NCI-H510A treated with DMSO at 0.1 percent for 48 hours (cell line): ENCODE measurements at regions not wholly inside any gene's neighbourhood (a gene's known extent, or its start where the extent isn't known, plus 50 kb on each side); places are given as distances from the start of the nearest gene placed in this dataset.
"Not testable (repeated sequence)": the region's sequence is repeated elsewhere in the genome, so short reads cannot be mapped to it uniquely, and the experiment has no call there.

Experiments
- DNase-seq: peaks from one replicate; lab custom pipeline; 2025; lab: John Stamatoyannopoulos, UW

DNA sequence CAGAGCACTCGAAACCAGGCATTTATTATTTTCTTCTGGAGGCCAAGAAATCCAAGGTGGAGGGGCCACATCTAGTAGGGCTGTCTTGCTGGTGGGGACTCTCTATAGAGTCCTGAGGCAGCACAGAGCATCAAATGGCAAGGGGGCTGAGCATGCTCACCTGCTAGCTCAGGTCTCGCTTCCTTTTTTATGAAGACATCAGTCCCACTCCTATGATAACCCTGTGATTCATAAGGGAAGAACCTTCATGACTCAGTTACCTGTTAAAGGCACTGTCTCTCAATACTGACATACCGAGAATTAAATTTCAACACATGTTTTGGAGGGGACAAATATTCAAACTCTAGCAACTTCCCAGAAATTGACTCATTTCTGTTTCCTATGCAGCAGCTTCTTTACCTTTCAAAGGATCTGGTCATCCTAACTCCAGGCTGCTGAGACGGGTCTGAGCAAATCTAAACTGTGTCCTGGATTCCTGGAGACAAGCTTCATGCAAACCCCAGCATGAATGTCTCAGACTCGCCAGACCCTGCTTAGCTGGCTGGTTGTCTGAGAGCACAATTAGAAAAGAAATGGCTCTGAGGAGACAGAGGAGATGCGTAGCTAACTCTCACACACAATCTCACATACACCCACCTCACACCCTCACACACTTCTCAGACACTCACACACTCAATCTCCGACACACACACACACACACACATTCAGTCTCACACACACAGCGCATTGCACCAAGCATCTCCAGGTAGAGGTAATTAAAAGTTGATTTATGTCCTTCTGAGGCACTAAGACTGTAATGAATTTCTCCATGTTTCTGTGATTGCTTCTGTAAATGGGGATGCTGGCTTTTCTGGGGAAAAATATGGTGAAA, 280.8 kb downstream of the BCL2L11 start:
- not testable (repeated sequence) for DNase-seq

DNA sequence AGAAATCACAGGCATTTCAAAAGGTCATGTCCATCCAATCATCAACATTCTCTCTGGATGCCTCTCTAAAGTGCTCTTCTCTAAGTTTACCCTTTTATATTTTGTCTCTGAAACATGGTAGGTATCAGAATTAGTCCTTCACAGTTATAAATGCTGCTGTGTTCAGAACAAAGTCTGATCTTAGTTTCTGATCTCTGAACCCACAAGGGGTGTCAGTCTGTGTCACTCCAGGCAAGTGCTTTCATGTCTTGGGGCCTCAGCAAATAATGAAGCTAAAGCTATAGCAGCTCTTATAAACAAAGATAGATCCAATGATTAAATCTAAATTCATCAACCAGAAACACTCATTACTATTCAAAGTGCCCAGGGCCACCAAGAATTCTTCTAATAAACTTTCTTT, 281.7 kb downstream of the BCL2L11 start:
- not testable (repeated sequence) for DNase-seq

DNA sequence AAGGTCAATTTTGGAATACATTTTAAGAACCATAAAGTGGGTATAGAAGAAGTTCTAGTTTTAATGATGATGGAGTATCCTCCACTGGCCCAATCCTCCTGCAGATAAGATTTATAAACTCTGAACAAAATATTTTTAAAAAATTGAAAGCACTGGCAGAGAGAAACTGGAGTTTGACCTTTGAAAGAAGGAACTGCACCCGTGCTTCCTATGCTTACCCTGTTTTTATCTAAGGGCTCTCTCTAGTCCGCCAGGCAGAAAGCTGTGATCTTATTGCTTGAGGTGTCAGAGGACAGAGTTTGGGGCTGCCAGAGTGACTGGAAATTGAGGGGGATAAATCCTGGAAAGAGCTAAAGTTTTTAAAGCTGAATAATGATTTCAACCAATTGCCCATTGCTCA, 282.6 kb downstream of the BCL2L11 start:
- not testable (repeated sequence) for DNase-seq

DNA sequence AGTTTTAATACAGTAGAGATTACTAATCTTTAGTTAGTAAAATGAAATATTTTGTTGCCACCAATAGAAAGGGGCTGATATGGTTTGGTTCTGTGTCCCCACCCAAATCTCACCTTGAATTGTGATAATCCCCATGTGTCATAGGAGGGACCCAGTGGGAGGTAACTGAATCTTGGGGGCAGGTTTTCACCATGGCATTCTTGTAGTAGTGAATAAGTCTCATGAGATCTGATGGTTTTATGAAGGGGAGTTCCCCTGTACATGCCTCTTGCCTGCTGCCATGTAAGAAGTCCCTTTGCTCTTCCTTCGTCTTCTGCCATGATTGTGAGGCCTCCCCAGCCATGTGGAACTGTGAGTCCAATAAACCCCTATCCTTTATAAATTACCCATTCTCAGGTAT, 285.9 kb downstream of the BCL2L11 start:
- DNase-seq: not testable (repeated sequence)

DNA sequence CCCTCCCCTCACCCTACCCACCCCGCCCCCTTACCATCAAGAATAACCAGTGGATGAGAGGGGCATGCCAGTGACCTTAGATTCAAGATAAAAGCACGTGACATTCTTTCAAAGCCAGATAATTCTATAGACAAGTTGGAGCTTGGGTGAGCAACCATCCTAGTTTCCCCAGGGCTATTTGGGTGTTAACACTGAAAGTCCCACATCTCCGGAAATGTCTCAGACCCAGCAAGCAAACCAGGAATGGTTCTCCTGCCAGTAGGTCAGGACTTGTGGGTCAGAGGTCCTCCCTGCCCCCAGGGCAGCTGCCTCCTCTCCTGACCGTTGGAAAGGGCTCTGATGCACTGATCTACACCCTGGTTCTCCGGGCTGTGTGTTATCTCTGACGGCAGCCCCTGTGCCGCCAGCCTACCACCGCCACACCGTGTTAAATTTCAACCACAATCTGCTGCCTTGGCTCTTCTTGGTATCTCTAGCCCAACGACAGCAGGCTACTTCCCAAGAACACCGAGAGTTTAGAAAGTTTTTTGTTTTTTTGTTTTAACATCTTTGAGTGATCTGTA, 287.0 kb downstream of the BCL2L11 start:
- DNase-seq: not testable (repeated sequence)

DNA sequence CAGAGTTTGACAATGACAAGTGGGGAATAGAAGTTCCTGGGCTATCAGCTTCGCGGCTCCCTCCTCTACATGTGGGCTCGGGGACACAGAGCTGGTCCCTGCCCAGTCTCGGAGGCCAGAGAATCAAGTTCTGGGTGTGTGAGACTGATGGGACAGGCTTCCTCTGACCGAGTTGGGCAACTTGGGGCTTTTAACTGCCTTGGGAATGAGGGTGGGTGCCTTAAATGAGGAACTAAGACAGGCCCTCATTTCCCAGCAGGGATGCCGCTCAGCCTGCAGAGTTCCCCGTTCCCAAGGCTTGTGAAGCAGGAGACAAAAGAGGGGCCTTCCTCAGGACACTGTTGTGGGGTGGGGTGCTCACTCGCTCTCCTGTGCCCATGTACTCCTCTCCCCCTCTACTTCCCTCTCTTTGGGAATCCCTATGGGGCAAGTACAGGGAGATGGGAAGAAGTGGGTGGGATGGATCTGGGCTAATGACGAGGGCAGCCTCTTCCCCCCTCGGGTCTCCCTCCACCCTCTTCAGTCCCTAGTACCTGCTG, 290.2 kb downstream of the BCL2L11 start:
- DNase-seq: not testable (repeated sequence)

DNA sequence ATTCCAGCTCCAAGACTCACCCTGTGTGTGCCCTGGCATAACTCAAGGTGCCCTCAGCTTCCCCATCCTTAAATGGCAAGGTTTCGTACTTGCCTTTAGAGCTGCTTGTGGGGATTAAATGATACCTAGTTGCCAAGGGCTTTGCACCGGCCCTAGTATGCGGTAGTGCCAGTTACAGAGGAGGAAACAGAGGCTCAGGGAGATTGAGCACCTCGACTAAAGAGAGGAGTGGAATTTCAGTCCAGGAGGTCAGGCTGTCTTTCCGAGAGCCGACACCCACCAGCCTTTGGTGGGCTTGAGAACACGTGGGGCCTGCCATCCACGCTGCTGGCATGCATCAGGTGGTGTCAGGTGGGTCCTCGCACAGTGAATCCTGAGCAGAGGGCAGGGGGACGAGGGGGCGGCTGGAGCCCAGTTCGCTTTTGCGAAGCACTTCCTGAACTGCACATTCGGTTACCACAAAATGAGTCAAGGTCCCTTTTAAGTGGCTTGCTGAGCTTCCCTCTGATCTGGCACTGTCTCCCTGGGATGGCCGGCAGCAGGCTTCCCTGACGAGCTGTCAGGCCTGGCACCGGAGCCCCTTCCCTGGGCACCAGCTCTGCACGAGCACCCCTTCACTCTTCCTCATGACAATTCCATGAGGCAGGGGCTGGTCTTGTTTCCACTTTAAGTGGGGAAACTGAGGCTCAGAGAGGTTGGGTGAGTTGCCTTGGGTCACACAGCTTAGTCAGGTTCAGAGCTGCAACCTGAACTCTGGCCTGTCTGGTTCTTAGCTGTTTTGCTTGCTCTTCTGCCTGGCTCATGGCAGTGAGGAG, 291.4 kb downstream of the BCL2L11 start:
- not testable (repeated sequence) for DNase-seq

DNA sequence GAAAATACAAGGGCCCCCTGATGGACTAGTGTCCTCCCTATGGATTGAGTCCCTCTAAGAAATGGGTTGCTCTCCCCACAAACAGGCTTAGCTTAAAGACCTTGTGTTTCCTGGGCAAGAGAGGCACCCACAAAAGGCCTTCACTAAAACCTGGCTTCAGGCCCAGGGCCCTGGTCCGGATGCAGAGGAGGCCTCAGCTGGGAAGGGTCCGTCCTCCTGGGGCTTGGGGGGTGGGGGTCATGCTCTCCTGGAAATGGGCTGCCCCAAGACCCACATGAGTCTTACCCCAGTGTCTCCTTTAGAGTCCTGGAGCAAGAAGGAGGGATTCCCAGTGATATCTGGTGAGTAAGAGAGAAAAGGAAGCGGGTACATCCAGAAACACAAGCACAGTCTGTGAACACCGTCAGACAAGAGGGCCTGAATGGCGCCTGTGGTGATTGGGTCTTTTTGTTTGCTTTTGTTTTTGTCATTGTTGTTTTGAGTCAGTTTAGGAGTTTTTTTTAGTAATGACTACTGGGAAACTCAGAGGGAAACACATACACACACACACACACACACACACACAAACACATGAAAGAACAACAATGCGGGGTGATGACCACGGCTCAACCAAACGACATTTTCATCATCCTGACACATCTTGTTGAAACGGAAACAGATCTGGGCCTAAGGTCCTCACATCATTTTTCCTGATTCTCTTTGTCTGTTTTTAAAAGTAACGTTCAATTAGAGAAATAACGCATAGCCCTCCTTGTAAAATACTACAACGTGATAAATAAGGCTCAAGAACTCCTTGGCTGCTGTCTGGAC, 292.3 kb downstream of the BCL2L11 start:
- DNase-seq: not testable (repeated sequence)

DNA sequence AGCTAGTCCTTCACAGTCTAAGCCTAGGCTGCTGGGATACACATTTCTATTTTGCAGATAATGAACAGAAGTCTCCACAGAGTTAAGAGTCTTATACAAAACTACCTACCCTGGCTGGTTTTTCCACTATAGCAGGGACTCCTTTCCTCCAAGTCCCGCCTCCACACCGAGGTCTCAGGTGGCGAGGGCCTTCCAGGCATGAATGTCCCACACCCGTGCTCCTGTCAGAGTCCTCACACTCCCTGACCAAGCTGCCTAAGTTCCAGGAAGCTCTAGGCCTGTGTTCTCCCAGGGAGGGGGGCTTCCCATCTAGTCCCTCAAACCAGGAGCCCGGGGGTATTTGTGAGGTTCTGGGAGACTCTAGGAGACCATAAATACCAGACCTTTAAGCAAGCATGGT, 293.2 kb downstream of the BCL2L11 start:
- DNase-seq: not testable (repeated sequence)

DNA sequence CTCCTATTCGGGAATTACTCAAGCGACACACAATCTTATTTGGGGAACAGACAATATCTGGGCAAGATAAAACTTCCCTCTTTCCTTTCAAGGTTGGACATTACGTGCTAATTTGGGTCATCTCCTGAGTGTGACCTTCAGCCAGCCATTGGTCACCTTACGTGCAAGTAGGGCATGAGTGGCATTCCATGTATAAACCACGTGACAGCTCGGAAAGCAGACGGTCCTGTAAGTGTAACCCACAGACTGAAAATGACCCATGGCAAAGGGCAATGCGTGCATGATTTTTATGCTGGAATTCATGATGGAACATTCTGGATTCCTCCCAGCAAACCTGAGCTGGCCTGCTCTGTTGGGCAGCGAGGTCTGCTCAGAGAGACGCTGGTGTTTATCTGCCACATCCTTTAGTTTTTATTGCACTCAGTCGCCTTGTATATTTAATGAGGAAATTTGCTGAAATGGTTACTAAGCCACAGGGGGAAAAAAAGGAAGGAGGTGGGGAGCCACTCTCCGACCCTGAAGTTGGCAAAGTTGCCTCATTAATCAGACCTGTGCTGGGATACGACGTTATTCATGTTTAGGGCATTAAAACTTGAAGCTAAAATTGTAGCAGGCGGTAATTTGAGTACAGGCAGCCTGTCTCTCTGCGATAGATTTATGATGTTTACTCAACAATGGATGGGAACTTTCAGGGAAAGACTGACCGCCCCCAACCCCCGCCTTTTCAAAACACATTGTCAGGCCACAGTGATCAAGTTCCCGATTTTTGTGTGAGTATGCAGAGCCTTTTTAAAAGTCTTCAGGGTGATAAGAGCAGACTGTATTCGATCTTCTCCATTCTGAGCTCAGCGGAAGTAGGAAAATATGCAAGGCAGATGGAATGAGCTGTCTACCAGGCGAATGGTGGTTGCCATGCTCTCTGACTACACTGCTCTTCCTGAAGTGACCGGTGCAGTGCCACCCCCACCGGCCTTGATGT, 295.3 kb downstream of the BCL2L11 start:
- DNase-seq: not testable (repeated sequence)

DNA sequence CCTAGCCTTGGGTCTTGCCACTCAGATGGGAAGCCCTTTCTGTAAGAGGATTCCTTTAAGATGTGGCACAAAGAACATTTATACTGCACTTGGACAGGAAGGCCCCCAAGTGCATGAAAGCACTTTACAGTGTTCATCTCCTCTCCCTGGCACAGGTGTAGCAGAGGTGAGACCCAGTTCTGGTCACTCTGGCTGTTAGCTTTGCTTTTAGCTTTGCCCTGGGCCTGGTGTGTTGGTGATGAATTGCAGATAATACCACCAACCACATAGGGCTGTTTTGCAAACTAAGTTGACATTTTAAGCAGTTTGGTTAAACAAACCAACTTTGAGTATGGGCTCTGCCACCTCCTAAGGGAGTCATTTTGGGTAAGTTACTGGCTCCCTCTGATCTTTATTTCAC, 296.3 kb downstream of the BCL2L11 start:
- DNase-seq: not testable (repeated sequence)

DNA sequence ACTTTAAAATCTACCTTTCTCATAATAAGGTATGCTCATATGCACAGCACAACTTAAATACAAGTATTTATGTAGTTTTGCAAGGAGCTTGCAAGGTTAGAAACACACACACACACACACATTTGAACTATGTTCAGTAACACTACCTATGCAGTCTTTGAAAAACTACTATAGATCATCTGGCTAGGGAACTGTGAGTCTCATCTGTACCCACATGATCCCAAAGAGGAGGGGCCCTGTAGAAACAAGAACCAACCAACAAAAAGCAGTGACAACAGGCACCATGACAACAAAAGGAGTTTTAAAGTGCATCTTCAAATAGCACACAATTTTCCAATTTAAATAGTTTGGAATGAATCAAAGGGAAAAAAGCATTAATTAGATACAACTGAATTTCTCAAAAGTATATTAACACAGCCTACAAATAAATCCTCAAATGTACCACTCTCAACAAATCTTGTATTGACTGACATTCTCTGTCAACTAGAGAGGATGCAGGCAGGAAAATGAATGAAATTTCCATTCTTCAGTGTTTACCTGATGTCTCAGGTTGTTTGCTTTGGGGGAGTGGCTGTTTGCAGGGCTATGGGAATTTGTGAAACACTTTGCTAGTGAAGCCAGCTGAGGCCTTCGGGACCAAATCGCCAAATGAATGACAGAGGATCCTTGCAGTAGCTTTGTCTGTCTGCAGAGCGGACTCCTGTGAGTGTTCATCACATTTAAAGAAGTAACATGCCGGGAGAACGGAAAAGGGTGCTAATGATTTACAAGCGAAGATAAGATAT, 297.6 kb downstream of the BCL2L11 start:
- not testable (repeated sequence) for DNase-seq

DNA sequence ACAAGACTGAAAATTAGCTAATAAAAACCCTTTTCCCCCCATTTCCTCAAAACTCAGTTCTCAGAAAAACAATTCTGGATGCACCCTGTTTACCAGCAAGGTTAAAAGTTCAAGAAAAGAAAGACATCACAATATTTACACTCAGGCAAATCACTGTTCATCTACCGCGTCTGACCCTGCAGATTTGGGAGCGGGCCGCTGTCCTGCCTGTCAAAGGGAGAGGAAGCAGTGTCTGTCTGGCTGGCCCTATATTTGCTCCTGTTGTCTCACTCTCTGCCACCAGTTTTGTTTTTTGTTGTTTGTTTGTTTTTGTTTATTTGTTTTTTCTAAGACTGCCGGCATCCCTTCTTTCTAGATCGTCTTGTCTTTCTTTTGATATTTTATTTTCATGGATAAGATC, 299.4 kb downstream of the BCL2L11 start:
- not testable (repeated sequence) for DNase-seq

DNA sequence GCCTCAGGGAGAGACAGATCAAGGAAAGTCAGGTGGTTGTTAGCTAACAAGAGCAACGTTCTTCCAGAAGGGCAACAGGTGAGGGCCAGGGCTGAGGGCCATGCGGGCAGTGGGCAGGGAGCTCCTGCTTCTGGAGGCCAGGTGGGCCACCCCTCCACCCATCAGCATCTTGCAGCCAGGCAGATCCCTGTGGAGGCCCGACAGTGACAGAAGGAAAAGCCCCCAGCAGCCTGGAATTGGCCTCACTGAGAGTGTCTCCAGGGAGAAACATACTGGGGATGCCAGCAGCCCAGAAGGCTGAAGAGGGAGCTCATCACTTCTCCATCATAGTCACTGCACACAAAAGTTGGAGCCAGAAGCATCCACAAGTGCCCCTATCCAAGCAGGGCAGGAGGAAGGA, 300.1 kb downstream of the BCL2L11 start:
- not testable (repeated sequence) for DNase-seq

DNA sequence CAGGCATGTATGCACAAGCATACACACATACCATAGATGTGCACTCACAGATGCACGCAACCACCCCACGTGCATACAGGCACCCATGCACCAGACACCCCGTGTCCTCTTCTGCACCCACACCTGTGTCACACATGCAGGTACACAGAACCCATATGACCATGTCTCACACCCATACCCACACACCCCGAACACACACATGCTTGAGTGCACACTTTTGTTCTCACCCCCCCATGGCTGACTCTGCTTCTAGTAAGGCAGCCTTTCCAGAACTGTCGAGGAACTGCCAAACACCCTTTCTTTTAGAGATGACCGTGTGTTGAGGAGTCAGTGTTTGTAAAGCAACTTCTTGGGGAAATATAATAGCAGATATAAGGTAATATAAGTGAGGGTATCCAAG, 301.2 kb downstream of the BCL2L11 start:
- DNase-seq: not testable (repeated sequence)

DNA sequence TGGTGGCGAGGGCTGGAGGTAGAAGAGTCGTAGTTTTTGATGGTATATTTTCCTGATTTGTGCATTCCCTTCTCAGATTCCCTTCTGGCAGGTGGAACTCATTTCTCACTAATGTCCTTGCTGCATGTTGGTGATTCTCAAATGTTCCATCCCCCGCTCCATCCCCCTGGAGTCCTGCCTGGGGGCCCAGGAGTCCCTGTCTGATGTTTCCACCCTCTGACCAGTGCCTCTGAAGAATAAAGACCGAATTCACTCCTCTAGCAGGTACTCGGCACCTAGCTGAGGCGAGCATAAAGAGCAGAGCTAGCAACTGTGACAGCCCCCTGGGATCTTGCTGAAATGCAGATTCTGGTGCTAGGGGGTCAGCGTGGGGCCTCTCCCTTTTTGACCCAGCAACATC, 301.8 kb downstream of the BCL2L11 start:
- DNase-seq: not testable (repeated sequence)

DNA sequence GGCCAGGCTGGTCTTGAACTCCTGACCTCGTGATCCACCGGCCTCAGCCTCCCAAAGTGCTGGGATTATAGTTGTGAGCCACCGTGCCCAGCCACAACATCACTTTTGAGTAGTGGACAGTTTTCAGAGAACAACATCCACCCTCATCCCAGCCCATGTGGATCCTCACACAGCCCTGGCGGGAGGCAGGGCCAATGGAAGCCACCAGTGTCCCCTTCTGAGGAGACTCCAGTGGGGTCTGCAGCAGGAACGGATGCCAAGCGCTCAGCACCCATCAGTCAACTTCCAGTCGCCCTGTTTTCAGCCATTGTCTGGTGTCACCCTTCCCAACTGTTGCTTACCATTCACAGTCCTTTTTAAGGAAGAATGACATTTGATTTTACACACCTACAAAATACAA, 302.5 kb downstream of the BCL2L11 start:
- DNase-seq: not testable (repeated sequence)

DNA sequence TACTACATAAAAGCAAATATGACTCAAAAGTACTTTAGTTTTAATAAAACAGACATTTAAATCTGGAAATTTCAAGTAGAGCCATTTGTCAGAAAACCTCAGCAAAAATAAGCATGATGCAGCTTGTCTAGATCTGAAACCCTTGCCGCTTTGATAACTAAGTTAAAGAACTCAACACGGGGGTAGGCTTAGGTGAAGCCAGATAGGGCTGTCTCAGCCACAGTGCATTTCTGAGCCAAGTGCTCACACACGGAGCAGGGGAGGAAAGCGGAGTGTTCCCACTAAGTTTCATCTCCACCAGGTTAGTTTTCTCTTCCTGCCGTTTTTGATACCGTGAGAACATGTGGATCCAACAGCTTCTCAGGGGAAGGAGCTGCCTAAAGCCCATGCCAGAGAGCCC, 303.5 kb downstream of the BCL2L11 start:
- DNase-seq: not testable (repeated sequence)

DNA sequence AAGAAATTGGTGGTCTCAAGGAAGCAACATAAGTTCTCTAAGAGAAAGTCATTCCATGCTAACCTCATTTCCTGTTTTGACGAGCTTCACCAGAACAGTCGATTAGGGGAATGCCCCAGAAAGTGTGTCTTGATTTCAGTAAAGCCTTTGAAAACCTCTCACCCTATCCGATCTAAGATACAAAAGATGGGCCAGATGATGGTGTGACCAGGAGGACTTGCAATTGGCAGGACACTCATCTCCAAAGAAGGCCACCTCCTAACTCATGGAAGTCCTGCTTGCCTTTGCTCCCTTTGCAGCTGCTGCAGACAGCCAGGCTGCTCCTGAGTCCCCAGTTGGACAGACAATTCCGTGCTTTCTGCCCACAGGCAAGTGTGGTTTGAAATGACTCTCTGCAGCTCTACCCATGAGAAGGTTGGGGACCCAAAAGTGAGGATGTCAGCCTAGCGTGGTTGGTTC, 304.2 kb downstream of the BCL2L11 start:
- not testable (repeated sequence) for DNase-seq
